SK-N-SH treated with all-trans-retinoic acid at 6 μM for 48 hours (cell line): ENCODE measurements at regions not wholly inside any gene's neighbourhood (a gene's known extent, or its start where the extent isn't known, plus 50 kb on each side); places are given as distances from the start of the nearest gene placed in this dataset.

Experiments
- ATAC-seq: fragments of 200-7000 bp; cut with Tn5 transposase; 3 replicates; pipeline ENCODE4 v1.9.1; 2020; ENCODE audit warnings: mild to moderate bottlenecking, moderate library complexity
- ARNTL ChIP-seq: fragments of 450-650 bp; formaldehyde crosslinking; IDR thresholded peaks from 2 replicates; pipeline ENCODE4 v1.5.0; 2020; ENCODE audit warnings: low read depth, mild to moderate bottlenecking, moderate library complexity, borderline replicate concordance
- BACH2 ChIP-seq: fragments of 250-450 bp; sonication (Bioruptor Pico); IDR thresholded peaks from 2 replicates; pipeline ENCODE4 v1.9.0; 2021; ENCODE audit warnings: mild to moderate bottlenecking, borderline replicate concordance
- CREB5 ChIP-seq: fragments of 250-450 bp; sonication (Bioruptor Pico); IDR thresholded peaks from 2 replicates; pipeline ENCODE4 v1.5.1; 2020; ENCODE audit warnings: low read depth, mild to moderate bottlenecking, moderate library complexity
- CSDC2 ChIP-seq: fragments of 250-450 bp; sonication (Bioruptor Pico); IDR thresholded peaks from 2 replicates; pipeline ENCODE4 v1.5.0; 2020; ENCODE audit warnings: mild to moderate bottlenecking, moderate library complexity
- CSRNP3 ChIP-seq: fragments of 250-450 bp; sonication (Bioruptor Pico); IDR thresholded peaks from 2 replicates; pipeline ENCODE4 v1.5.1; 2021; ENCODE audit warnings: mild to moderate bottlenecking, moderate library complexity
- ESRRG ChIP-seq: fragments of 250-450 bp; sonication (Bioruptor Pico); IDR thresholded peaks from 2 replicates; pipeline ENCODE4 v1.6.1; 2021; ENCODE audit warnings: mild to moderate bottlenecking
- GLIS3 ChIP-seq: fragments of 250-450 bp; sonication (Bioruptor Pico); IDR thresholded peaks from 2 replicates; pipeline ENCODE4 v1.5.0; 2020; ENCODE audit warnings: mild to moderate bottlenecking, moderate library complexity
- ISL1 ChIP-seq: fragments of 250-450 bp; sonication (Bioruptor Pico); IDR thresholded peaks from 2 replicates; pipeline ENCODE4 v2.1.2; 2022; ENCODE audit warnings: mild to moderate bottlenecking, moderate library complexity
- OSR1 ChIP-seq: fragments of 250-450 bp; sonication (Bioruptor Pico); IDR thresholded peaks from 2 replicates; pipeline ENCODE4 v1.8.0; 2022; ENCODE audit warnings: moderate library complexity, mild to moderate bottlenecking, inconsistent platforms
- PATZ1 ChIP-seq: fragments of 250-450 bp; sonication (Bioruptor Pico); IDR thresholded peaks from 2 replicates; pipeline ENCODE4 v1.8.0; 2020; ENCODE audit warnings: mild to moderate bottlenecking, moderate library complexity, borderline replicate concordance
- POU6F1 ChIP-seq: fragments of 250-450 bp; sonication (Bioruptor Pico); IDR thresholded peaks from 2 replicates; pipeline ENCODE4 v1.8.0; 2021; ENCODE audit warnings: low read depth, mild to moderate bottlenecking, moderate library complexity, borderline replicate concordance
- PPARA ChIP-seq: fragments of 250-450 bp; sonication (Bioruptor Pico); IDR thresholded peaks from 2 replicates; pipeline ENCODE4 v1.5.0; 2020; ENCODE audit warnings: mild to moderate bottlenecking, borderline replicate concordance
- SNAI2 ChIP-seq: fragments of 250-450 bp; sonication (Bioruptor Pico); IDR thresholded peaks from 2 replicates; pipeline ENCODE4 v1.5.0; 2020; ENCODE audit warnings: mild to moderate bottlenecking, moderate library complexity
- TCF4 ChIP-seq: fragments of 250-450 bp; sonication (Bioruptor Pico); IDR thresholded peaks from 2 replicates; pipeline ENCODE4 v1.8.0; 2021; ENCODE audit warnings: mild to moderate bottlenecking, moderate library complexity, borderline replicate concordance
- TOX ChIP-seq: fragments of 250-450 bp; sonication (Bioruptor Pico); IDR thresholded peaks from 2 replicates; pipeline ENCODE4 v1.8.0; 2021; ENCODE audit warnings: mild to moderate bottlenecking, moderate library complexity, borderline replicate concordance
- TSHZ2 ChIP-seq: fragments of 250-450 bp; sonication (Bioruptor Pico); IDR thresholded peaks from 2 replicates; pipeline ENCODE4 v1.5.0; 2020; ENCODE audit warnings: mild to moderate bottlenecking, moderate library complexity
- ZC3H10 ChIP-seq: fragments of 250-450 bp; sonication (Bioruptor Pico); IDR thresholded peaks from 2 replicates; pipeline ENCODE4 v1.5.1; 2021; ENCODE audit warnings: mild to moderate bottlenecking, moderate library complexity
- ZFP30 ChIP-seq: fragments of 450-650 bp; formaldehyde crosslinking; IDR thresholded peaks from 2 replicates; pipeline ENCODE4 v1.5.0; 2022; ENCODE audit warnings: mild to moderate bottlenecking, moderate library complexity
- ZNF565 ChIP-seq: fragments of 450-650 bp; formaldehyde crosslinking; conservative IDR thresholded peaks from 2 replicates; pipeline ENCODE4 v1.5.0; 2020; ENCODE audit warnings: low read depth, mild to moderate bottlenecking, moderate library complexity
- ZNF70 ChIP-seq: fragments of 450-650 bp; formaldehyde crosslinking; IDR thresholded peaks from 2 replicates; pipeline ENCODE4 v1.5.0; 2020; ENCODE audit warnings: mild to moderate bottlenecking, moderate library complexity
- ZNF8 ChIP-seq: fragments of 450-650 bp; formaldehyde crosslinking; IDR thresholded peaks from 2 replicates; pipeline ENCODE4 v1.5.0; 2020; ENCODE audit warnings: mild to moderate bottlenecking, moderate library complexity

- TF ChIP-seq SNAI2 (CRISPR knock-in tag) = no peak
- no peak for TF ChIP-seq CSDC2 (CRISPR knock-in tag)
- TF ChIP-seq TCF4 (CRISPR knock-in tag) = no peak
- TF ChIP-seq ZNF8 (CRISPR knock-in tag) = no peak
- no peak for TF ChIP-seq ZFP30 (CRISPR knock-in tag)
- no peak for TF ChIP-seq OSR1 (CRISPR knock-in tag)
- no peak for TF ChIP-seq BACH2 (CRISPR knock-in tag)
- no peak for TF ChIP-seq CSRNP3 (CRISPR knock-in tag)
- TF ChIP-seq ZNF565 (CRISPR knock-in tag) = no peak
- no peak for TF ChIP-seq POU6F1 (CRISPR knock-in tag)
- TF ChIP-seq TOX (CRISPR knock-in tag) = no peak
- no peak for TF ChIP-seq GLIS3 (CRISPR knock-in tag)
- TF ChIP-seq ESRRG (CRISPR knock-in tag) = no peak
- TF ChIP-seq ZNF70 (CRISPR knock-in tag) = no peak
- TF ChIP-seq CREB5 (CRISPR knock-in tag) = no peak
- no peak for TF ChIP-seq PPARA
- TF ChIP-seq ARNTL (CRISPR knock-in tag) = no peak
- TF ChIP-seq ISL1 (CRISPR knock-in tag) = no peak
- ATAC-seq = no peak
Measured at GRCh38 chr16:13435415-13435814, 484.5 kb upstream of the ERCC4 start.

GRCh38 chr16:13435873-13436474 is 484.0 kb upstream of the ERCC4 start:
- ATAC-seq = no peak

GRCh38 chr16:13436641-13437412 is 483.1 kb upstream of the ERCC4 start:
- no peak for ATAC-seq
- TF ChIP-seq TSHZ2 (CRISPR knock-in tag) (no peak), CSRNP3 (CRISPR knock-in tag) (no peak), ZNF70 (CRISPR knock-in tag) (no peak), TOX (CRISPR knock-in tag) (no peak), BACH2 (CRISPR knock-in tag) (no peak), POU6F1 (CRISPR knock-in tag) (no peak), CSDC2 (CRISPR knock-in tag) (no peak), ZNF8 (CRISPR knock-in tag) (no peak), ZNF565 (CRISPR knock-in tag) (no peak), ARNTL (CRISPR knock-in tag) (no peak), ISL1 (CRISPR knock-in tag) (no peak), ZC3H10 (CRISPR knock-in tag) (no peak)

More at GRCh38 chr16:13435873-13436474, 484.0 kb upstream of the ERCC4 start:
- TF ChIP-seq CSDC2 (CRISPR knock-in tag) (no peak), PATZ1 (CRISPR knock-in tag) (no peak), OSR1 (CRISPR knock-in tag) (no peak), GLIS3 (CRISPR knock-in tag) (no peak), BACH2 (CRISPR knock-in tag) (no peak)
